ENCODE measurements at regions not wholly inside any gene's neighbourhood (a gene's known extent, or its start where the extent isn't known, plus 50 kb on each side); places are given as distances from the start of the nearest gene placed in this dataset.

GRCh38 chr3:20484126-20484525 is 298.1 kb upstream of the SGO1 start:
- TF ChIP-seq, protein P1, sequence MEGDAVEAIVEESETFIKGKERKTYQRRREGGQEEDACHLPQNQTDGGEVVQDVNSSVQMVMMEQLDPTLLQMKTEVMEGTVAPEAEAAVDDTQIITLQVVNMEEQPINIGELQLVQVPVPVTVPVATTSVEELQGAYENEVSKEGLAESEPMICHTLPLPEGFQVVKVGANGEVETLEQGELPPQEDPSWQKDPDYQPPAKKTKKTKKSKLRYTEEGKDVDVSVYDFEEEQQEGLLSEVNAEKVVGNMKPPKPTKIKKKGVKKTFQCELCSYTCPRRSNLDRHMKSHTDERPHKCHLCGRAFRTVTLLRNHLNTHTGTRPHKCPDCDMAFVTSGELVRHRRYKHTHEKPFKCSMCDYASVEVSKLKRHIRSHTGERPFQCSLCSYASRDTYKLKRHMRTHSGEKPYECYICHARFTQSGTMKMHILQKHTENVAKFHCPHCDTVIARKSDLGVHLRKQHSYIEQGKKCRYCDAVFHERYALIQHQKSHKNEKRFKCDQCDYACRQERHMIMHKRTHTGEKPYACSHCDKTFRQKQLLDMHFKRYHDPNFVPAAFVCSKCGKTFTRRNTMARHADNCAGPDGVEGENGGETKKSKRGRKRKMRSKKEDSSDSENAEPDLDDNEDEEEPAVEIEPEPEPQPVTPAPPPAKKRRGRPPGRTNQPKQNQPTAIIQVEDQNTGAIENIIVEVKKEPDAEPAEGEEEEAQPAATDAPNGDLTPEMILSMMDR (IDR thresholded peaks at IDR 0.05): no peak
- TF ChIP-seq EP300 (IDR thresholded peaks at IDR 0.05): no peak

Measured in tibial nerve (tissue), 4 donors.